Heart right ventricle (tissue), 16 donors: ENCODE measurements at regions not wholly inside any gene's neighbourhood (a gene's known extent, or its start where the extent isn't known, plus 50 kb on each side); places are given as distances from the start of the nearest gene placed in this dataset.

Experiments used
- ATAC-seq, 8 donors: fragments of 200-7000 bp; cut with Tn5 transposase; one replicate each; pipeline ENCODE4 v1.9.1; 2020; ENCODE audit warnings: mild to moderate bottlenecking in 8 of 8, moderate library complexity in 8 of 8, moderate number of reproducible peaks in 1 of 8
- DNase-seq, 2 donors: peaks; one replicate each; pipeline ENCODE4 v3.0.0-alpha.2; 2020
- H3K27ac ChIP-seq, 10 donors: fragments of 200-600 bp; sonication (generic) in 2 of 10; one replicate each; pipeline versions ENCODE4 v1.5.0 to v1.8.0; 2020 to 2022; ENCODE audit warnings: mild to moderate bottlenecking in 3 of 10
- H3K27me3 ChIP-seq, 7 donors: fragments of 200-600 bp; one replicate each; pipeline ENCODE4 v1.8.0; 2021 to 2022; ENCODE audit warnings: mild to moderate bottlenecking in 2 of 7
- H3K36me3 ChIP-seq, 9 donors: fragments of 200-600 bp; sonication (generic) in 1 of 9; one replicate each; pipeline versions ENCODE4 v1.5.0 to v1.8.0; 2020 to 2022; ENCODE audit warnings: mild to moderate bottlenecking in 2 of 9
- H3K4me1 ChIP-seq, 9 donors: fragments of 200-600 bp; sonication (generic) in 1 of 9; one replicate each; pipeline versions ENCODE4 v1.5.0 to v1.8.0; 2020 to 2022; ENCODE audit warnings: mild to moderate bottlenecking in 4 of 9
- H3K4me3 ChIP-seq, 10 donors: fragments of 200-600 bp; sonication (generic) in 2 of 10; one replicate each; pipeline versions ENCODE4 v1.5.0 to v1.8.0; 2020 to 2022; ENCODE audit warnings: mild to moderate bottlenecking in 7 of 10, moderate library complexity in 2 of 10
- H3K9me3 ChIP-seq, 11 donors: fragments of 200-600 bp in 10 of 11; sonication (generic) in 2 of 11; one replicate each; pipeline versions ENCODE4 v1.5.0 to v1.8.0; 2013 to 2022; ENCODE audit warnings: mild to moderate bottlenecking in 2 of 11, control low read depth in 1 of 11, moderate library complexity in 1 of 11
- WGBS, 2 donors: extraction: QIAGEN DNeasy Blood & Tissue Kit; methylation state at CpG; one replicate each; pipeline ENCODE4 v1.1.7; 2013; ENCODE audit warnings: inconsistent platforms in 1 of 2; 5-methylcytosine and 5-hydroxymethylcytosine counted together
- intact Hi-C, 10 donors: fragments of 100-400 bp; cut with DNase I; formaldehyde crosslinking; loops; one replicate each; pipeline versions ENCODE4 v1.11.1 to v1.14.2; 2022
- TF ChIP-seq, protein P1 (sequence below), 9 donors: fragments of 200-600 bp; sonication (generic) in 2 of 9; IDR thresholded peaks; one replicate each; pipeline versions ENCODE4 v1.5.0 to v1.8.0; 2021 to 2022; ENCODE audit warnings: antibody characterized with exemption in 9 of 9, mild to moderate bottlenecking in 5 of 9, moderate library complexity in 1 of 9
- donor health status: Arrhythmogenic right ventricular cardiomyopathy.
- donor health status: ischemic (EF 13 %, LVEDD 7.1; RV severe dilation, severe dysfunction).
- donor health status: healthy with polysubstance abuse.
- donor health status: DM: no; HTN: yes; CAD: no.
- donor health status: DM: no; HTN: no; CAD: no.
- donor health status: ischemic (EF 25% LVEDD 6.9; RV normal size, moderate dysfunction).
- donor health status: ischemic (EF 25% LVEDD 5.7; RV mildly dilated, moderate dysfunction).
- donor health status: healthy.
- donor health status: DM: yes; HTN: yes; CAD: no.
- donor health status: Ischemic cardiomyopathy.
- donor health status: ischemic (EF 35%, LVEDD 5.7; RV mildly dilated, moderate dysfunction).
- donor health status: nonischemic (EF 11% LVEDD 7.7; RV severe dilation, severe dysfunction).
- donor health status: DM: yes; HTN: yes; CAD: no.
- donor health status: PGD.
- donor health status: ischemic (EF 29% LVEDD 5.4; RV normal size, mild dysfunction).
- donor health status: nonischemic (EF 23%, LVEDD 6.1; RV moderate dilation, normal function).

DNA sequence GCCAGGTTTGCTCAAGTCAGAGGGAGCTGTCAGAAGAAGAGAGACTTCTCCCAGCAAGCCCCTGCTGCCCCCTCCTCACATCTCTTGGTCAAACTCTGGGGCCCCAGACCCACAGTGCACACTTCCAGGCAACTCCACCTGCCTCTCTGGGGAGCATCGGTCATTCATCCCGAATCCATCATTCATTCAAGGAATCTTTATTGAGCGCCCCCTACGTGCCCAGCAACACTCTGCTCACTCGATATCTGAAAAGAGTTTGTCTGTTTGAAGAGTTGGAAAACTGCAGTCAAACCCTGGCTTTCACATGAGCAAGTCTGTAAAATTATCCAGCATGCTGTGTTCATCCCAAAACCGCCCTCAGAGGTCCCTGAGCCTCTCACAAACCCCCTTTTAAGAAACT, 66.2 kb downstream of the PRR18 start:
- Histone ChIP-seq H3K9me3 (no peaks in the 10 kb centered on the region), H3K27ac (no peak overlapping the region), H3K27me3 (peaks cover 0 to 70% (median 28%) of the 10 kb centered on the region in 7 donors), H3K36me3 (no peaks in the 10 kb centered on the region), H3K4me1 (peaks cover 0 to 6% (median 0%) of the 10 kb centered on the region in 9 donors), H3K4me3 (no peak overlapping the region)
- TF ChIP-seq, protein P1, sequence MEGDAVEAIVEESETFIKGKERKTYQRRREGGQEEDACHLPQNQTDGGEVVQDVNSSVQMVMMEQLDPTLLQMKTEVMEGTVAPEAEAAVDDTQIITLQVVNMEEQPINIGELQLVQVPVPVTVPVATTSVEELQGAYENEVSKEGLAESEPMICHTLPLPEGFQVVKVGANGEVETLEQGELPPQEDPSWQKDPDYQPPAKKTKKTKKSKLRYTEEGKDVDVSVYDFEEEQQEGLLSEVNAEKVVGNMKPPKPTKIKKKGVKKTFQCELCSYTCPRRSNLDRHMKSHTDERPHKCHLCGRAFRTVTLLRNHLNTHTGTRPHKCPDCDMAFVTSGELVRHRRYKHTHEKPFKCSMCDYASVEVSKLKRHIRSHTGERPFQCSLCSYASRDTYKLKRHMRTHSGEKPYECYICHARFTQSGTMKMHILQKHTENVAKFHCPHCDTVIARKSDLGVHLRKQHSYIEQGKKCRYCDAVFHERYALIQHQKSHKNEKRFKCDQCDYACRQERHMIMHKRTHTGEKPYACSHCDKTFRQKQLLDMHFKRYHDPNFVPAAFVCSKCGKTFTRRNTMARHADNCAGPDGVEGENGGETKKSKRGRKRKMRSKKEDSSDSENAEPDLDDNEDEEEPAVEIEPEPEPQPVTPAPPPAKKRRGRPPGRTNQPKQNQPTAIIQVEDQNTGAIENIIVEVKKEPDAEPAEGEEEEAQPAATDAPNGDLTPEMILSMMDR (IDR thresholded peaks at IDR 0.05): no peak
- ATAC-seq (no peak), DNase-seq (no peak)
- WGBS, 2 donors: 75 to 82% methylated on average over 6 of the region's 6 CpGs
- intact Hi-C loops: no loop called here

DNA sequence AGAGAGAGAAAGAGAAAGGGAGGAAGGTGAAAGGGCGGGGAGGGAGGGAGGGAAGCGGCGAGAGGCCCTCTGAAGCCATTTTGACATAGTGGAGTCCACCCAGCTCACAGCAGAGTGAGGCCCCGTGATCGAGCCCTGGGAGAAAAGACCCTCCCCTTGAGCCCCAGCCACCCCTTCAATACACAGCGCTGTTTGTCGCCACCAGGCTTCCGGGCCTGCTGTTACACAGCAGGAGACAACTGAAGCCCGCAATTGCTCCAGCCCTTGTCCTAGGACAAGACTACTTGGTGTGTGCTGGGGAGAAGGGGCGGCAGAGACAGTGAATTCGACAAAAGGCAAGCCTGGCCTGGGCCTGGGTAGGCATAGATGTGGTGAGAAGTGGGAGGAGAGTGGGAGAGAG, 67.3 kb downstream of the PRR18 start:
- ATAC-seq (no peak), DNase-seq (no peak)
- no peak overlapping the region for H3K27ac ChIP-seq
- peaks cover 0 to 79% (median 38%) of the 10 kb centered on the region in 7 donors for H3K27me3 ChIP-seq
- intact Hi-C loops: no loop called here
- peaks cover 0 to 6% (median 0%) of the 10 kb centered on the region in 9 donors for H3K4me1 ChIP-seq
- no peaks in the 10 kb centered on the region for H3K9me3 ChIP-seq
- 47% methylated on average over 11 of the region's 11 CpGs for WGBS, 2 donors
- TF ChIP-seq, protein P1 (IDR thresholded peaks at IDR 0.05): no peak
- no peaks in the 10 kb centered on the region for H3K36me3 ChIP-seq
- no peak overlapping the region for H3K4me3 ChIP-seq

DNA sequence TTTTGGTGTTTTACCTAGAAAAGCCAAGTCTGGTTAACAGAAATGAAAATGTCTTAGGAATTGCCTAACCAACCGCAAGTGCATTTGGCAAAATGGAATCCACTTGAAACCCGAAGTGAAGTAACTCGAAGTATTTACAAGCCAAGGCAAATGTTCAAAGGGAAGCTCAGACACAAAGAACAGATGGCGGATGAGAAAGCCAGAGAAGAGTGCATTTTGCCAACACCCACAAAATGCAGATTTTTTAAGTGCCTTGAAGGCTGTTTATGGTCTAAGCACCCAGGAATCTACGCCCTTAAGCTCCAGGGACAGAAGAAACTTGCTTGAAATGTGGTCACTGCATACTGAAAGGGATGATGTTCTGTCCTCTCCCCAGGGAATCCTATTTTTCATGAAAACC, 70.0 kb upstream of the TBXT start:
- H3K27me3 ChIP-seq: peaks cover 0 to 77% (median 46%) of the 10 kb centered on the region in 7 donors
- no peak for DNase-seq
- intact Hi-C loops: no loop called here
- no peaks in the 10 kb centered on the region for H3K9me3 ChIP-seq
- ATAC-seq: no peak
- no peaks in the 10 kb centered on the region for H3K4me1 ChIP-seq
- 62 to 80% methylated on average over 5 of the region's 5 CpGs for WGBS, 2 donors
- TF ChIP-seq, protein P1 (IDR thresholded peaks at IDR 0.05): no peak
- no peaks in the 10 kb centered on the region for H3K36me3 ChIP-seq
- no peak overlapping the region for H3K27ac ChIP-seq
- H3K4me3 ChIP-seq: no peak overlapping the region

DNA sequence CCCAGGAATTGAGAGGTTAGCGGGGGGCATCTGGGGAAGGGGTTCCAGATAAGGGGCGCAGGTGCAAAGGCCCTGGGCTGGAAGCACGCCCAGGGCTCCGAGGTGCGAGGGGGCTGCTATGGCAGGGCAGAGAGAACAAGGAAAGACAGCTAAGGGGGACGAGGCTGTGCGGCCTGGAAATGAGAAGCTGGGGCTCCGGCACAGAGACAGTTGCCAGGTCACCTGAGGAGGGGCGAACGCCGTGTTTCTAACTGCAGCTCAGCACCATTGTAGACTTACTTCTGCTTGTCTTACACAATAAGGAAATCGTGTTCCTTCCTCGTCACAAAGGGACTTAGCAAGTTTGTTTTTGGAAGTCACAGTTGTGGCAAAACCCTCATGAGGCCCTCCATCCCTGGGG, 68.9 kb upstream of the TBXT start:
- no peak for ATAC-seq
- Histone ChIP-seq H3K4me1 (no peaks in the 10 kb centered on the region), H3K27ac (peak overlapping the region in 1 of 10 donors; percentile 40), H3K27me3 (peaks cover 0 to 76% (median 44%) of the 10 kb centered on the region in 7 donors), H3K9me3 (no peaks in the 10 kb centered on the region), H3K4me3 (no peak overlapping the region), H3K36me3 (no peaks in the 10 kb centered on the region)
- TF ChIP-seq, protein P1 (IDR thresholded peaks at IDR 0.05): no peak
- 74 to 82% methylated on average over 13 of the region's 13 CpGs for whole genome bisulfite sequencing, 2 donors
- intact Hi-C loops: no loop called here
- no peak for DNase-seq
